IPS DF 4.7 (cell line): ENCODE measurements at regions not wholly inside any gene's neighbourhood (a gene's known extent, or its start where the extent isn't known, plus 50 kb on each side); places are given as distances from the start of the nearest gene placed in this dataset.
"Not testable (repeated sequence)": the region's sequence is repeated elsewhere in the genome, so short reads cannot be mapped to it uniquely, and the experiment has no call there.

Experiments used
- DNase-seq: peaks from one replicate; pipeline ENCODE4 v3.0.0-alpha.2; 2013; ENCODE audit warnings: low spot score; ENCODE audit errors: extremely low read depth

GRCh38 chr9:1839909-1840308 lies 175.2 kb upstream of the SMARCA2 start:
- no peak for DNase-seq

GRCh38 chr9:1845425-1845824 lies 169.7 kb upstream of the SMARCA2 start:
- no peak for DNase-seq

GRCh38 chr9:1855726-1856125 lies 159.4 kb upstream of the SMARCA2 start:
- no peak for DNase-seq

- DNase-seq = no peak
Observed at GRCh38 chr9:1857808-1858207, 157.3 kb upstream of the SMARCA2 start.

GRCh38 chr9:1869843-1870242 lies 145.3 kb upstream of the SMARCA2 start:
- DNase-seq = peak; percentile 41

GRCh38 chr9:1870915-1871314 lies 144.2 kb upstream of the SMARCA2 start:
- no peak for DNase-seq

- DNase-seq = no peak
Observed at GRCh38 chr9:1871626-1872419, 143.3 kb upstream of the SMARCA2 start.

GRCh38 chr9:1875251-1875851 lies 139.8 kb upstream of the SMARCA2 start:
- DNase-seq = no peak

GRCh38 chr9:1875921-1876448 lies 139.2 kb upstream of the SMARCA2 start:
- DNase-seq = no peak

GRCh38 chr9:1876891-1877496 lies 138.2 kb upstream of the SMARCA2 start:
- no peak for DNase-seq

- DNase-seq = no peak
Observed at GRCh38 chr9:1877951-1878350, 137.2 kb upstream of the SMARCA2 start.

GRCh38 chr9:1878811-1879210 lies 136.3 kb upstream of the SMARCA2 start:
- DNase-seq = no peak

- DNase-seq = no peak
Observed at GRCh38 chr9:1879501-1879900, 135.6 kb upstream of the SMARCA2 start.

- no peak for DNase-seq
Observed at GRCh38 chr9:1880038-1880565, 135.0 kb upstream of the SMARCA2 start.

GRCh38 chr9:1881708-1882295 lies 133.3 kb upstream of the SMARCA2 start:
- DNase-seq = no peak

- DNase-seq = no peak
Observed at GRCh38 chr9:1882711-1883403, 132.3 kb upstream of the SMARCA2 start.

- no peak for DNase-seq
Observed at GRCh38 chr9:1890201-1890600, 124.9 kb upstream of the SMARCA2 start.

GRCh38 chr9:1890816-1891215 lies 124.3 kb upstream of the SMARCA2 start:
- DNase-seq = no peak

- not testable (repeated sequence) for DNase-seq
Observed at GRCh38 chr9:1903080-1903704, 112.0 kb upstream of the SMARCA2 start.

GRCh38 chr9:1907465-1907864 lies 107.7 kb upstream of the SMARCA2 start:
- DNase-seq = no peak

- DNase-seq = no peak
Observed at GRCh38 chr9:1909322-1909721, 105.8 kb upstream of the SMARCA2 start.
